GM13977 (cell line): ENCODE measurements at regions not wholly inside any gene's neighbourhood (a gene's known extent, or its start where the extent isn't known, plus 50 kb on each side); places are given as distances from the start of the nearest gene placed in this dataset.

Experiments used
- DNase-seq: peaks from one replicate; pipeline ENCODE4 v3.0.0; 2012; ENCODE audit warnings: low spot score
- CTCF ChIP-seq: IDR thresholded peaks from 2 replicates; pipeline ENCODE4 v1.5.1; 2012; ENCODE audit warnings: mild to moderate bottlenecking, control low read depth; ENCODE audit not compliant: insufficient read depth; ENCODE audit errors: extremely low read depth, missing control alignments
- in situ Hi-C: fragments of 300-500 bp; cut with MboI; formaldehyde crosslinking; loops from one replicate; pipeline ENCODE4 v1.12.0; 2022; ENCODE audit warnings: low sequenced_read_pairs, low pct_unique_long_range_greater_than_20kb, mixed read lengths, inconsistent platforms; ENCODE audit not compliant: unreplicated experiment

- in situ Hi-C loops, result no loop called here
- no peak for DNase-seq
- no peak for TF ChIP-seq CTCF
These were observed 855.6 kb downstream of the TSN start for GRCh38 chr2:122610948-122611609.

- DNase-seq, result no peak
- in situ Hi-C loops, result no loop called here
- TF ChIP-seq CTCF, result no peak
These were observed 867.5 kb downstream of the TSN start for GRCh38 chr2:122622934-122623333.

GRCh38 chr2:122627388-122627787, 871.9 kb downstream of the TSN start:
- in situ Hi-C loops, result no loop called here
- no peak for DNase-seq
- no peak for TF ChIP-seq CTCF

GRCh38 chr2:122634256-122634655, 878.8 kb downstream of the TSN start:
- no peak for TF ChIP-seq CTCF
- DNase-seq, result no peak
- in situ Hi-C loops, result no loop called here

GRCh38 chr2:122634920-122635319, 879.5 kb downstream of the TSN start:
- in situ Hi-C loops, result no loop called here
- no peak for DNase-seq
- no peak for TF ChIP-seq CTCF

- no peak for DNase-seq
- TF ChIP-seq CTCF, result no peak
- in situ Hi-C loops, result no loop called here
These were observed 880.2 kb downstream of the TSN start for GRCh38 chr2:122635686-122636085.
